K562 (cell line): ENCODE measurements at regions not wholly inside any gene's neighbourhood (a gene's known extent, or its start where the extent isn't known, plus 50 kb on each side); places are given as distances from the start of the nearest gene placed in this dataset.
"Not testable (repeated sequence)": the region's sequence is repeated elsewhere in the genome, so short reads cannot be mapped to it uniquely, and the experiment has no call there.

ENCODE experiments used
- ATAC-seq: fragments of 200-7000 bp; cut with Tn5 transposase; 3 replicates; pipeline ENCODE4 v1.9.1; 2020; ENCODE audit warnings: moderate library complexity
- BruUV-seq: library from RNA; stranded (reverse); fragments of 400-500 nt; replicated peaks from 2 replicates; lab custom pipeline; 2021; lab: Mats Ljungman, UMichigan
- CTCF ChIA-PET: fragments of 300-600 bp; formaldehyde crosslinking; extraction: SDS; loops from one replicate; lab custom pipeline; 2021; ENCODE audit warnings: low intra/inter-chr PET ratio; lab: Yijun Ruan, JAX
- POLR2A ChIA-PET: fragments of 300-600, 350-650 bp; sonication (Branson Sonifier 250); formaldehyde crosslinking; extraction: SDS; loops from one replicate; lab custom pipeline; 2021; ENCODE audit warnings: antibody characterized with exemption, inconsistent platforms; lab: Yijun Ruan, JAX
- DNase-seq, 4 experiments: peaks; one replicate each; pipeline versions ENCODE4 v3.0.0 to v3.0.0-alpha.2; 2011 to 2018; ENCODE audit warnings: low spot score in 3 of 4, mixed read lengths in 3 of 4; ENCODE audit errors: extremely low read depth in 1 of 4
- FAIRE-seq: peaks from 2 replicates; lab custom pipeline; 2011; peaks lifted over from hg19 to GRCh38; lab: Jason Lieb, UNC
- H2AFZ ChIP-seq: 2 replicates; pipeline ENCODE4 v1.6.0; 2011; ENCODE audit warnings: low read depth, low read length, control low read depth, inconsistent platforms
- H3K27ac ChIP-seq: fragments of 200-600 bp; 3 replicates; pipeline ENCODE4 v1.8.0; 2011; ENCODE audit warnings: low read depth, mild to moderate bottlenecking, control low read depth, inconsistent platforms, low read length, moderate library complexity, mixed read lengths; ENCODE audit errors: extremely low read depth
- H3K27me3 ChIP-seq, 2 experiments: fragments of 300-600 bp in 1 of 2; 2 replicates in 1 of 2; 3 replicates in 1 of 2; pipeline versions ENCODE4 v1.6.0 to v1.8.0; 2011; ENCODE audit warnings: inconsistent platforms in 2 of 2, low read length in 2 of 2, mild to moderate bottlenecking in 1 of 2, mixed read lengths in 1 of 2, moderate library complexity in 1 of 2; ENCODE audit not compliant: control insufficient read depth in 2 of 2, insufficient read depth in 2 of 2
- H3K36me3 ChIP-seq: fragments of 300-600 bp; 3 replicates; pipeline ENCODE4 v1.8.0; 2011; ENCODE audit warnings: mild to moderate bottlenecking, low read length, inconsistent platforms; ENCODE audit not compliant: control insufficient read depth, insufficient read depth
- H3K4me1 ChIP-seq, 2 experiments: fragments of 200-600 bp in 1 of 2; replicated peaks in 1 of 2; 2 replicates in 1 of 2; 3 replicates in 1 of 2; pipeline versions ENCODE4 v1.5.1 to v1.8.0; 2011; ENCODE audit warnings: inconsistent platforms in 2 of 2, low read length in 2 of 2, mild to moderate bottlenecking in 1 of 2, mixed read lengths in 1 of 2, moderate library complexity in 1 of 2; ENCODE audit not compliant: control insufficient read depth in 2 of 2, insufficient read depth in 2 of 2
- H3K4me2 ChIP-seq: 2 replicates; pipeline ENCODE4 v1.6.1; 2011; ENCODE audit warnings: low read length, control low read depth, inconsistent platforms, mixed read lengths; ENCODE audit not compliant: insufficient read depth
- H3K4me3 ChIP-seq: fragments of 200-600 bp; sonication (generic), shearing (Covaris generic); 2 replicates; pipeline ENCODE4 v1.5.1; 2016; ENCODE audit warnings: control low read depth, inconsistent platforms
- H3K79me2 ChIP-seq: fragments of 200-600 bp; 3 replicates; pipeline ENCODE4 v1.8.0; 2011; ENCODE audit warnings: low read length, inconsistent platforms; ENCODE audit not compliant: control insufficient read depth, insufficient read depth
- H3K9ac ChIP-seq, 2 experiments: 2 replicates each; pipeline versions ENCODE4 v1.6.0 to v1.6.1; 2011; ENCODE audit warnings: low read depth in 2 of 2, low read length in 2 of 2, control low read depth in 1 of 2, inconsistent platforms in 1 of 2, mild to moderate bottlenecking in 1 of 2, mixed read lengths in 1 of 2; ENCODE audit not compliant: insufficient read depth in 1 of 2
- H3K9me1 ChIP-seq: one replicate; pipeline ENCODE4 v1.6.0; 2011; ENCODE audit warnings: inconsistent platforms, mild to moderate bottlenecking, low read length, moderate library complexity; ENCODE audit not compliant: control insufficient read depth, insufficient read depth
- H3K9me3 ChIP-seq: replicated peaks from 2 replicates; pipeline ENCODE4 v1.5.1; 2011; ENCODE audit warnings: low read depth, low read length, inconsistent platforms; ENCODE audit not compliant: control insufficient read depth, insufficient read depth
- H4K20me1 ChIP-seq: replicated peaks from 2 replicates; pipeline ENCODE4 v1.6.1; 2011; ENCODE audit warnings: low read length, inconsistent platforms, mixed read lengths; ENCODE audit not compliant: control insufficient read depth, insufficient read depth
- BCOR ChIP-seq: fragments of 450-650 bp; IDR thresholded peaks from 2 replicates; pipeline ENCODE4 v1.6.1; 2016
- CHD2 ChIP-seq: IDR thresholded peaks from 2 replicates; pipeline ENCODE4 v1.6.1; 2011; ENCODE audit warnings: low read depth, low read length
- RBM25 ChIP-seq: fragments of 200-400 bp; formaldehyde crosslinking; IDR thresholded peaks from 2 replicates; pipeline ENCODE4 v1.6.1; 2018; ENCODE audit warnings: low read length, low read depth, moderate library complexity; ENCODE audit not compliant: severe bottlenecking
- SAFB2 ChIP-seq: fragments of 200-400 bp; formaldehyde crosslinking; IDR thresholded peaks from 2 replicates; pipeline ENCODE4 v1.6.1; 2018; ENCODE audit warnings: borderline replicate concordance, low read length, low read depth, moderate library complexity; ENCODE audit not compliant: severe bottlenecking
- ZNF696 ChIP-seq: fragments of 250-450 bp; sonication (Bioruptor Pico); conservative IDR thresholded peaks from 2 replicates; pipeline ENCODE4 v1.4.0; 2020; ENCODE audit warnings: mild to moderate bottlenecking, moderate library complexity
- WGBS: fragments of 100-300 bp; shearing (Covaris generic); methylation state at CpG from one replicate; pipeline ENCODE4 v1.1.6; 2016; ENCODE audit warnings: low coverage, mixed read lengths; ENCODE audit not compliant: insufficient coverage; ENCODE audit errors: missing lambda C conversion rate; 5-methylcytosine and 5-hydroxymethylcytosine counted together
- in situ Hi-C: fragments of 300-500 bp; cut with MboI; formaldehyde crosslinking; loops from 4 replicates; pipeline ENCODE4 v1.15.0; 2018; ENCODE audit warnings: inconsistent platforms, mixed read lengths
- intact Hi-C: fragments of 100-400 bp; cut with micrococcal nuclease; formaldehyde crosslinking; loops from 2 replicates; pipeline ENCODE4 v1.14.2; 2022
- TF ChIP-seq, protein P1 (sequence below): fragments of 200-800 bp; sonication (Bioruptor generic); IDR thresholded peaks from 2 replicates; pipeline ENCODE4 v1.6.1; 2017; ENCODE audit warnings: missing genetic modification characterization, missing compliant biosample characterization
- TF ChIP-seq, protein P2 (sequence below): fragments of 450-650 bp; IDR thresholded peaks from 2 replicates; pipeline ENCODE4 v1.6.1; 2016; ENCODE audit warnings: borderline replicate concordance
- TF ChIP-seq, protein P3 (sequence below): fragments of 250-450 bp; sonication (Bioruptor Pico); IDR thresholded peaks from 2 replicates; pipeline ENCODE4 v1.9.0; 2021; ENCODE audit warnings: mild to moderate bottlenecking

DNA sequence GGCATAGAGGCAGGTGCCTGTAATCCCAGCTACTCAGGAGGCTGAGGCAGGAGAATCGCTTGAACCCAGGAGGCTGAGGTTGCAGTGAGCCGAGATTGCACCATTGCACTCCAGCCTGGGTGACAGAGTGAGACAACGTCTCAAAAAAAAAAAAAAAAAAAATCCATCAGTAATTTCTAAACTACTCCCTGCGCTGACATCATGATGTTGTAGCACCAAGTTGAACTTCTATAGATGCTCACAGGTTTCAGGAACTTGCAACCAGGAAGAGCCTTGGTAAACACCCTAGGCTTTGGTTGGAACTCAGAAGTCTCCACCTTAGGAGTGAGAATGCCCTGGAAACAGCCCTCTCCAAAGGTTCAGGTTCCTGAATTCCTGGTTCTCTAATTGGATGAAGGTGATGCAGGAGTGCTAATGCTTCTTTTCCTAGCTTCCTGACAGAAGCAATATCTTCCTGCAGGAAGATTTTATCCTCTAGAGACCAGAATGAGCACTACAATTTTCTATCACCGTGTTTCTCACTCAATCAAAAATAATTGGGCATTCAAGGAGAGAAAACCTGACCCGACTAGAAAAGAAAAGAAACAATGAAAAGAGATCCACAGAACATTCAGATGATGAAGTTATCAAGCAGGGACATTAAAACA is 469.6 kb downstream of the GADD45G start:
- Histone ChIP-seq H3K4me1 (no peaks in the 10 kb centered on the region), H3K4me3 (no peak overlapping the region)
- POLR2A ChIA-PET = no interaction called here
- TF ChIP-seq ZNF696 (CRISPR knock-in tag) (no peak), CHD2 (no peak), BCOR (no peak), SAFB2 (no peak), RBM25 (no peak)
- TF ChIP-seq, protein P1, sequence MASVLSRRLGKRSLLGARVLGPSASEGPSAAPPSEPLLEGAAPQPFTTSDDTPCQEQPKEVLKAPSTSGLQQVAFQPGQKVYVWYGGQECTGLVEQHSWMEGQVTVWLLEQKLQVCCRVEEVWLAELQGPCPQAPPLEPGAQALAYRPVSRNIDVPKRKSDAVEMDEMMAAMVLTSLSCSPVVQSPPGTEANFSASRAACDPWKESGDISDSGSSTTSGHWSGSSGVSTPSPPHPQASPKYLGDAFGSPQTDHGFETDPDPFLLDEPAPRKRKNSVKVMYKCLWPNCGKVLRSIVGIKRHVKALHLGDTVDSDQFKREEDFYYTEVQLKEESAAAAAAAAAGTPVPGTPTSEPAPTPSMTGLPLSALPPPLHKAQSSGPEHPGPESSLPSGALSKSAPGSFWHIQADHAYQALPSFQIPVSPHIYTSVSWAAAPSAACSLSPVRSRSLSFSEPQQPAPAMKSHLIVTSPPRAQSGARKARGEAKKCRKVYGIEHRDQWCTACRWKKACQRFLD (CRISPR knock-in tag) = no peak
- TF ChIP-seq, protein P2, sequence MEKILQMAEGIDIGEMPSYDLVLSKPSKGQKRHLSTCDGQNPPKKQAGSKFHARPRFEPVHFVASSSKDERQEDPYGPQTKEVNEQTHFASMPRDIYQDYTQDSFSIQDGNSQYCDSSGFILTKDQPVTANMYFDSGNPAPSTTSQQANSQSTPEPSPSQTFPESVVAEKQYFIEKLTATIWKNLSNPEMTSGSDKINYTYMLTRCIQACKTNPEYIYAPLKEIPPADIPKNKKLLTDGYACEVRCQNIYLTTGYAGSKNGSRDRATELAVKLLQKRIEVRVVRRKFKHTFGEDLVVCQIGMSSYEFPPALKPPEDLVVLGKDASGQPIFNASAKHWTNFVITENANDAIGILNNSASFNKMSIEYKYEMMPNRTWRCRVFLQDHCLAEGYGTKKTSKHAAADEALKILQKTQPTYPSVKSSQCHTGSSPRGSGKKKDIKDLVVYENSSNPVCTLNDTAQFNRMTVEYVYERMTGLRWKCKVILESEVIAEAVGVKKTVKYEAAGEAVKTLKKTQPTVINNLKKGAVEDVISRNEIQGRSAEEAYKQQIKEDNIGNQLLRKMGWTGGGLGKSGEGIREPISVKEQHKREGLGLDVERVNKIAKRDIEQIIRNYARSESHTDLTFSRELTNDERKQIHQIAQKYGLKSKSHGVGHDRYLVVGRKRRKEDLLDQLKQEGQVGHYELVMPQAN = no peak
- TF ChIP-seq, protein P3, sequence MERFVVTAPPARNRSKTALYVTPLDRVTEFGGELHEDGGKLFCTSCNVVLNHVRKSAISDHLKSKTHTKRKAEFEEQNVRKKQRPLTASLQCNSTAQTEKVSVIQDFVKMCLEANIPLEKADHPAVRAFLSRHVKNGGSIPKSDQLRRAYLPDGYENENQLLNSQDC (CRISPR knock-in tag) = no peak
- TF ChIP-seq, all 486 proteins: peak for 0
- intact Hi-C loops (no loop called here), in situ Hi-C loops (no loop called here)
- Histone ChIP-seq H2AFZ (no peak overlapping the region), H3K9ac (no peak overlapping the region), H3K27me3 (no peaks in the 10 kb centered on the region), H3K9me1 (no peaks in the 10 kb centered on the region), H3K27ac (no peak overlapping the region), H3K36me3 (no peaks in the 10 kb centered on the region), H3K4me2 (no peak overlapping the region), H3K9me3 (no peaks in the 10 kb centered on the region), H3K79me2 (no peaks in the 10 kb centered on the region), H4K20me1 (no peaks in the 10 kb centered on the region)
- CTCF ChIA-PET = no interaction called here
- no peak for ATAC-seq
- no peak for DNase-seq
- FAIRE-seq = no peak
- no TSS peak for BruUV-seq
- WGBS = 6% methylated on average over 5 of the region's 6 CpGs

DNA sequence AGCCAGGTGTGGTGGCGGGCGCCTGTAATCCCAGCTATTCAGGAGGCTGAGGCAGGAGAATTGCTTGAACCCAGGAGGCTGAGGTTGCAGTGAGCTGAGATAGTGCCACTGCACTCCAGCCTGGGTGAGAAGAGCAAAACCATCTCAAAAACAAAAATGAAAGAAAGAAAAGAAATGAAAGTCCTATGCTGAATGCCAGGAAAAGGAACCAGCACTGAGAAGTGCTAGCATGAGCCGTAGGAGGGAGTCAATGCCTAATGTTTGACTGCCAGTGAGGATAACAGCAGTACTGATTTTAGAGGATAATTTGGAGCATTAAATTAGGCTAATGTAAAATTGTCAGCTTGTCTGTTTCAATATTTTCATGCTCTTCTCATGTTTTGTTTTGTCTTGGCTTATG is 472.8 kb downstream of the GADD45G start:
- H3K4me3 ChIP-seq, H3K9ac ChIP-seq, CTCF ChIA-PET, H3K79me2 ChIP-seq, DNase-seq, H3K27me3 ChIP-seq, H3K27ac ChIP-seq, FAIRE-seq, H4K20me1 ChIP-seq, ATAC-seq, H3K4me2 ChIP-seq, H3K4me1 ChIP-seq, in situ Hi-C loops, H3K9me3 ChIP-seq, POLR2A ChIA-PET, H3K9me1 ChIP-seq, H2AFZ ChIP-seq, intact Hi-C loops, BruUV-seq, H3K36me3 ChIP-seq: not testable (repeated sequence)
- 0% methylated on average over 1 of the region's 3 CpGs for WGBS
